ENCODE measurements at regions not wholly inside any gene's neighbourhood (a gene's known extent, or its start where the extent isn't known, plus 50 kb on each side); places are given as distances from the start of the nearest gene placed in this dataset.

DNA sequence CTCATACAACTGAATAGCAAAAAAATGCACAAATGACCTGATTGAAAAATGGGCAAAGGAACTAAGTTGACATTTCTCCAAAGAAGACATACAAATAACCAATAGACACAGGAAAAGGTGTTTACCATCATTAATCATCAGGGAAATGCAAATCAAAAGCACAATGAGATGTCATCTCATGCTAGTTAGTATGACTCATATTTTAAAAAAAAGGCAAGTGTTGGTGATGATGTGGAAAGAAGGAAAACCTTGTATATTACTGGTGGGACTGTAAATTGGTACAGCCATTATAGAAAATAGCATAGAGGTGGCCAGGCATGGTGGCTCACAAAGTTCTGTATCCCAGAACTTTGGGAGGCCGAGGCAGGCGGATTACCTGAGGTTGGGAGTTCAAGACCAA is 232.5 kb upstream of the ZFHX3 start:
- Histone ChIP-seq H3K9me3 (peaks cover 0 to 6% (median 0%) of the 10 kb centered on the region in 8 donors), H3K4me1 (no peaks in the 10 kb centered on the region), H3K4me3 (no peak overlapping the region), H3K27me3 (replicated peaks in 1 of 7) (no peaks in the 10 kb centered on the region), H3K36me3 (no peaks in the 10 kb centered on the region), H3K27ac (no peak overlapping the region)
- DNase-seq = no peak
- TF ChIP-seq POLR2A (IDR thresholded peaks at IDR 0.05) (no peak), POLR2AphosphoS5 (IDR thresholded peaks at IDR 0.05) (no peak)
- TF ChIP-seq, protein P1, sequence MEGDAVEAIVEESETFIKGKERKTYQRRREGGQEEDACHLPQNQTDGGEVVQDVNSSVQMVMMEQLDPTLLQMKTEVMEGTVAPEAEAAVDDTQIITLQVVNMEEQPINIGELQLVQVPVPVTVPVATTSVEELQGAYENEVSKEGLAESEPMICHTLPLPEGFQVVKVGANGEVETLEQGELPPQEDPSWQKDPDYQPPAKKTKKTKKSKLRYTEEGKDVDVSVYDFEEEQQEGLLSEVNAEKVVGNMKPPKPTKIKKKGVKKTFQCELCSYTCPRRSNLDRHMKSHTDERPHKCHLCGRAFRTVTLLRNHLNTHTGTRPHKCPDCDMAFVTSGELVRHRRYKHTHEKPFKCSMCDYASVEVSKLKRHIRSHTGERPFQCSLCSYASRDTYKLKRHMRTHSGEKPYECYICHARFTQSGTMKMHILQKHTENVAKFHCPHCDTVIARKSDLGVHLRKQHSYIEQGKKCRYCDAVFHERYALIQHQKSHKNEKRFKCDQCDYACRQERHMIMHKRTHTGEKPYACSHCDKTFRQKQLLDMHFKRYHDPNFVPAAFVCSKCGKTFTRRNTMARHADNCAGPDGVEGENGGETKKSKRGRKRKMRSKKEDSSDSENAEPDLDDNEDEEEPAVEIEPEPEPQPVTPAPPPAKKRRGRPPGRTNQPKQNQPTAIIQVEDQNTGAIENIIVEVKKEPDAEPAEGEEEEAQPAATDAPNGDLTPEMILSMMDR (IDR thresholded peaks at IDR 0.05 in 8 of 11, conservative IDR thresholded peaks at IDR 0.05 in 3 of 11) = no peak
- intact Hi-C loops (cut with DNase I; ENCODE audit: low total_unique reads) = no loop called here
- 88 to 96% (median 93%) methylated on average over 2 of the region's 2 CpGs for WGBS, 5 donors

DNA sequence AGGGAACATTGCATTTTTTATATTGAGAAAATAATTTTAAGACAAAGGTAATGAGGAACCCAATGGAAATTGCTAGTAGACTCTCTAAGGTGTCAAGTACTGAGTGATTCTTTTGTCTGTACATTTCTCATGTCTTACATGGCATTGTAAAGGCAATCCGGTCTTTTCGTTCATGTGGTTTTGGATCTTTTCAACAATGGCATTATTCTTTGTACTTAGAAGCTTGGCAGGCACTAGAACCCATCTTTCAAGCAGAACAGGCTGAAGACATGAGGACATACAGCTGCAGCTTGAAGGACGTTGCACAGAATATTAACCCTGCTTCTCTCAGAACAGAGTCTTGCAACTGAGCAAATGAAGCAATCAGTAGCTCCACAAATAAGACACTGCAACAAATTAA is 231.5 kb upstream of the ZFHX3 start:
- intact Hi-C loops (cut with DNase I; ENCODE audit: low total_unique reads) = no loop called here
- H3K4me1 ChIP-seq = no peaks in the 10 kb centered on the region
- no peaks in the 10 kb centered on the region for H3K36me3 ChIP-seq
- no peak for DNase-seq
- no peak for TF ChIP-seq POLR2A (IDR thresholded peaks at IDR 0.05)
- TF ChIP-seq, protein P1 (IDR thresholded peaks at IDR 0.05 in 8 of 11, conservative IDR thresholded peaks at IDR 0.05 in 3 of 11) = no peak
- TF ChIP-seq POLR2AphosphoS5 (IDR thresholded peaks at IDR 0.05) = no peak
- H3K27me3 ChIP-seq (replicated peaks in 1 of 7) = no peaks in the 10 kb centered on the region
- WGBS, 5 donors = 65 to 77% (median 75%) methylated on average over 3 of the region's 3 CpGs
- H3K9me3 ChIP-seq = peaks cover 0 to 6% (median 0%) of the 10 kb centered on the region in 8 donors
- no peak overlapping the region for H3K4me3 ChIP-seq
- no peak overlapping the region for H3K27ac ChIP-seq

DNA sequence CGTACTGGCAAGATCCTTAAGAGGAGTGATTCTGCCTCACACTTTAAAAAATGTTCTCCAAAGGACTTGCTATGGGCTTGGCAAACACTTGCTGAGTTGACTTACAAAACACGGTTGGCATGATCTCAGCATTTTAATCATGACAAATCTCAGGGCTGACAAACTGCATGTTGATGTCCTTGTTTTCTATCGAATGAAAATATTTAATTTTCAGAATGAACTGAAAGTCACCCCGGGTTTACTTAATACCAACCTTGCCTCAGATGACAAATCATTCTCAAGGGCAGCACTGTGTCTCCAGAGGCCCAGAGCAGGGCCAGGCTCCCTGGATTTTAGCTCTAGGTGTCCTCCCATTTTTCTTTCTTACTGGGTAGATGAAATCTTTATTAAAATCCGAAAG is 229.1 kb upstream of the ZFHX3 start:
- TF ChIP-seq, protein P1 (IDR thresholded peaks at IDR 0.05 in 8 of 11, conservative IDR thresholded peaks at IDR 0.05 in 3 of 11) = no peak
- no peak for TF ChIP-seq POLR2AphosphoS5 (IDR thresholded peaks at IDR 0.05)
- TF ChIP-seq POLR2A (IDR thresholded peaks at IDR 0.05) = no peak
- Histone ChIP-seq H3K4me1 (no peaks in the 10 kb centered on the region), H3K27me3 (replicated peaks in 1 of 7) (no peaks in the 10 kb centered on the region), H3K9me3 (peaks cover 0 to 6% (median 0%) of the 10 kb centered on the region in 8 donors), H3K27ac (no peak overlapping the region), H3K36me3 (no peaks in the 10 kb centered on the region), H3K4me3 (no peak overlapping the region)
- DNase-seq = no peak
- intact Hi-C loops (cut with DNase I; ENCODE audit: low total_unique reads) = no loop called here
- WGBS, 5 donors = 67 to 81% (median 79%) methylated on average over 5 of the region's 5 CpGs

DNA sequence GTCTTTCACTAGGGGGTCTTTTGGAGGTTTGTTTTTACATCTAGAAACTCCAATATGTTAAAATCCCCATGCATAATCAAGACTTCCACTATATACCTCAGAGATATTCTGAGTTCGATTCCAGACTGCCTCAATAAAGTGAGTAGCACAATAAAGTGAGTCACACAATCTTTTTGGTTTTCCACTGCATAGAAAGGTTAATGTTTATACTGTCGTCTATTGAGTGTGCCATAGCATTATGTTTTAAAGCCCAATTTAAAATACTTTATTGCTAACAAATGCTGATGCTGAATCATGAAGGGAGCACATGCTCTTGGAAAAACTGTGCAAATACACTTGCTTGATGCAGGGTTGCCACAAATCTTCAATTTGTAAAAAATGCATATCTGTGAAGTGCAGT is 227.5 kb upstream of the ZFHX3 start:
- H3K27me3 ChIP-seq (replicated peaks in 1 of 7) = no peaks in the 10 kb centered on the region
- TF ChIP-seq, protein P1 (IDR thresholded peaks at IDR 0.05 in 8 of 11, conservative IDR thresholded peaks at IDR 0.05 in 3 of 11) = no peak
- no peak for TF ChIP-seq POLR2AphosphoS5 (IDR thresholded peaks at IDR 0.05)
- TF ChIP-seq POLR2A (IDR thresholded peaks at IDR 0.05) = no peak
- no peak overlapping the region for H3K27ac ChIP-seq
- H3K36me3 ChIP-seq = no peaks in the 10 kb centered on the region
- H3K4me3 ChIP-seq = no peak overlapping the region
- intact Hi-C loops (cut with DNase I; ENCODE audit: low total_unique reads) = no loop called here
- H3K9me3 ChIP-seq = peaks cover 0 to 6% (median 0%) of the 10 kb centered on the region in 8 donors
- 74 to 88% (median 83%) methylated on average over 2 of the region's 2 CpGs for WGBS, 5 donors
- no peak for DNase-seq
- H3K4me1 ChIP-seq = no peaks in the 10 kb centered on the region

Data from spleen (tissue), 11 donors.